GM21825 (cell line): ENCODE measurements at regions not wholly inside any gene's neighbourhood (a gene's known extent, or its start where the extent isn't known, plus 50 kb on each side); places are given as distances from the start of the nearest gene placed in this dataset.
"Not testable (repeated sequence)": the region's sequence is repeated elsewhere in the genome, so short reads cannot be mapped to it uniquely, and the experiment has no call there.

Experiments
- ATAC-seq: cut with Tn5 transposase; IDR thresholded peaks from one replicate; pipeline ENCODE4 v1.9.1; 2021; ENCODE audit warnings: mild to moderate bottlenecking, moderate library complexity; ENCODE audit not compliant: unreplicated experiment

DNA sequence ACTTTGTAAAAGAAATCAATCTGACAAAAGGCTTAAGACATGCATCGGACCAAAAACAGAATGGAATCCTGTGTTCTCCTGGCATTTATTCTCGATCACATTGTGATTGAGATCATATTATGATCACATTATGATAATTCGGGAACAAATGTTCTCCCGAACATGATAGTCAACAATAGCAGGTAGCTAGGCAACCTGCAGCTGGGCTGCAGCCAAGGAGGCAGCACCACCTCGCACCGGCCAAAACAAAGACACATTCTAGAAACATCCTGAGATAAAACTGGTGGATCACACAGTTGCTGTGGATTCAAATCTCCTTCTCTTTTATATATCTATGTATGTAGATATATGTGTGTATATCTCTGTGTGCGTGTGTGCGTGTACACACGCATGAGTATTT is 480.6 kb upstream of the CYLC2 start:
- ATAC-seq: no peak

- no peak for ATAC-seq
Observed at GRCh38 chr9:102507044-102507687, 488.0 kb upstream of the CYLC2 start.

DNA sequence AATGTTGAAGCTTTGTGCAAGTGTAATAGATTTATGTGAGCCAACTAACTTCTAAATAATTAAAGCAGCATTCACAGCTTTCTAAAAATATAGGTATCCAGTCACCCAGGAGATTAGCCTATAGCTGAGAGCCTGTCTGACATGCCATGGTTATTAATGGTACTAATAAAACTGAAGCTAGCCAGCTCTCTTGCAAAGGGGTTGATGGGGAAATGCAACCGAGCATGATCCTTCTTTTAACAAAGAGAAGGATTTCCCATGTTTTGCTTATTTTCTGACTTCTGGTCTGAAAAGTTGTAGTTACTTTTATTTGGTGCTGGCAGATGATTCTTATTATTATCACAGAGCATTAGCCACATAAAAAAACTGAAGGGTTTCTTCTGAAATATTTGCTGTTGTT is 488.7 kb upstream of the CYLC2 start:
- no peak for ATAC-seq

- ATAC-seq: no peak
Observed at GRCh38 chr9:102499468-102499867, 495.7 kb upstream of the CYLC2 start.

DNA sequence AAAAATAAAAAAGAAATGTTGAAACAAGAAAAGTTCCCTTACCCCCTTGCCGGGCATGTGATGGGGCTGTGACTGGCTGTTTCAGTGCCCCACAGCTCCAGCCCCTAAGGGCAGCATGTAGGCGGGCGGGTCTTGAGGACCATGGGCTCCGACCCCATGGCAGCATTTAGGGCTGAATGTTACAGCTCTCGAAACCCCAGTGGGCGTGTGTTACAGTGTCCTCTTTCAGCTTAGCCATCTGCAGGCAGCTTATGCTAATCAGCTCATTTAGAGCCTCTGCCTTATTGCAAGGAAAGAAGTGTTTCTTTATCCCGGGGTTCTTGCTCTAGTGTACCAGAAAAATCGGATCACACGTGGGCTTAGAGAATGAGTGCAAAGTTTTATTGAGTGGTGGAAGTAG is 497.4 kb upstream of the CYLC2 start:
- no peak for ATAC-seq

DNA sequence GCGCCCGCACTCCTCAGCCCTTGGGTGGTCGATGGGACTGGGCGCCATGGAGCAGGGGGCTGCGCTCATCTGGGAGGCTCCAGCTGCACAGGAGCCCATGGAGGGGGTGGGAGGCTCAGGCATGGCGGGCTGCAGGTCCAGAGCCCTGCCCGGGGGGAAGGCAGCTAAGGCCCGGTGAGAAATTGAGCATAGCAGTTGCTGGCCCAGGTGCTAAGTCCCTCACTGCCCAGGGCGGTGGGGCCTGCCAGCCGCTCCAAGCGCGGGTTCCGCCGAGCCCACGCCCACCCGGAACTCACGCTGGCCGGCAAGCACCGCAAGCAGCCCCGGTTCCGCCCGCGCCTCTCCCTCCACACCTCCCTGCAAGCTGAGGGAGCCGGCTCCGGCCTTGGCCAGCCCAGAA is 508.2 kb upstream of the CYLC2 start:
- not testable (repeated sequence) for ATAC-seq

GRCh38 chr9:102483651-102484050 is 511.5 kb upstream of the CYLC2 start:
- ATAC-seq: no peak

DNA sequence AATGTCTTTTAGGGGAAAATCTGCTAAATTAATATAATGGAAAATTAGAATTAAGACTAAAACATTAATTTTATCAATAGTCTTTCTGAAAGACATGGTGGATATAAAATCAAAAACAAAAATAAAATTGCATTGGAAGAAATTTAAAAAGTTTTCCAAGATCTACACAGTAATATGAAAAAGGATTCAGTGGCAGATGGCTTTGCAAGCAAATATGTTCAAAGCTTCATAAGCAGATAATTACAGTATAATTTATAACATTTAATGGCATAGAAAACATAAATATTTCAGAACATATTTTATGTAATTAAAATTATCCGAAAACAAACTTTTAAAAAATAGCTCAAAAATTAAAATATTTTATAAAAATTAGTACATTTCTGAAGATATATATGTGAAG is 512.4 kb upstream of the CYLC2 start:
- no peak for ATAC-seq

DNA sequence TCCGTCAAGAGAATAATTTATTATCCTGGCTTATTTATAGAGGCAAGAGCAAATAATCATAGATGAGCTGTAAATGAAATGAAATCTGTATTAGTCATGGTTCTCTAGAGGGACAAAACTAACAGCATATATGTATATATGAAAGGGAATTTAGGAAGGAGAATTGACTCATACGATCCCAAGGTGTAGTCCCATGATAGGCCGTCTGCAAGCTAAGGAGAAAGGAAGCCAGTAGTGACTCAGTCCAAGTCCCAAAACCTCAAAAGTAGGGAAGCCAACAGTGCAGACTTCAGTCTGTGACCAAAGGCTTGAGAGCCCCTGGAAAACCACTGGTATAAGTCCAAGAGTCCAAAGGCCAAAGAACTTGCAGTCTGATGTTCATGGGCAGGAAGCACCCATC is 515.9 kb upstream of the CYLC2 start:
- no peak for ATAC-seq

DNA sequence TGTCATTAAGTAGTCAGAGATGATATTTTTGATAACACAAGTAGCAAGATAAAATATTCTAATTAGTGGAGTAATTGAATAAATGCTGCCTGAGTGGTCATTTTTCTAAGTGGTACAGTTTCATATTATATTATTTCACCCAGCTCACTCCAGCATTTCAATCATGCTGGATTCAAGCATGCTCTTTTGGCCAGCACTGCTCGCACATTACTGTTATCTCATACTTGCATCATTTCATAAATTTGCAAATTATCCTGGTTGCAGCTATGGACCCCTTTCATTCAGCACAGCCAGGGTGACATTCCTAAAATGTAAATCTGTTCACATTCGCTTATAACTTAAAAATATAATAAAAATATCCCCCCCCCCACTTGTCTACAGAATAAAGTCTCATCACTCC is 520.8 kb upstream of the CYLC2 start:
- ATAC-seq: no peak

GRCh38 chr9:102469430-102469829 is 525.7 kb upstream of the CYLC2 start:
- ATAC-seq: not testable (repeated sequence)

DNA sequence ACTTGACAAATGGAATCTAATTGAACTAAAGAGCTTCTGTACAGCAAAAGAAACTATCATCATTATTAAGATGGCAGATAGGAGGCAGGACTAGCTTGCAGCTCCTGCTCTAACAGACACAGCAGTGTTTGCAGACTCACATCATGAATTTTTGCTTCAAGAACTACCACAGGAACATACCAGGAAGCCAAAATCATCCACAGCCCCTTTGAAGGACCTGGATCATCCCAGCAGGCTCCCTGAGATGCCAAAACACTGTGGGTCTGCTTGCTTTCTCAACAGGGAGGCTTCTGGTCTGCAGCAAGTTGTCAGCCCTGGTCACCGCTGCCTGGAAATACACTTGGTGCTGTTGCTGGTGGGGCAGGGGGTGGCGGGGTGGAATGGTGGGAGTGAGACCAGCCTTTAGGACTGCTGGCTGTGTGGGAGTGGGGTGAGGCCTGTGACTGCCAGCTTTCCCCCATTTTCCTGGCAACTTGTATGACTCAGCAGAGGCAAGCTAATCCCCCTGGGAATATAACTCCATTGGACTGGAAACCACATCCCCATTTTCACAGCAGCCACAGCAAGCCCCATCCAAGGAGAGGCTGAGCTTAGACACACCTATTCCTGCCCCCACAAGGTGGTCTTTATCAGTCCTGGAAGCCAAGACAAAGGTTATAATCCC is 533.8 kb upstream of the CYLC2 start:
- no peak for ATAC-seq

GRCh38 chr9:102459828-102460227 is 535.3 kb upstream of the CYLC2 start:
- no peak for ATAC-seq

DNA sequence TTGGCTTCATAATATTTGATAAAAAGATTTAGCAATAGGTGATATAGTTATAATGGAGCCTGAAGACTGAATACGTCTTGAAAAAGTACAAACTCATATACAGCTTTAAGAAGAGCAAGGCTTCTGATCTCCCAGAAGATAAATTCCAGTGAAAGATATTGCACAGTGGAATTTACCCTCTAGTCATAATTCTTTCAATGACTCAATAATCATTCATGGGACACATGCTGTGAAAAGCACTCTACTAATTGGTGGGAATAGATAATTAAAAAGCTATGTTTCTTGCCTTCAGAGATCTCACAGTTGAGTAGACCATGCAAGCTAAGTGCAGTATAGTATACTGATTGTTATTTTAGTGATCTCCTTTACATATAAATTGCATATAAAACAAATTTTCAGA is 538.6 kb upstream of the CYLC2 start:
- ATAC-seq: no peak

- ATAC-seq: no peak
Observed at GRCh38 chr9:102445906-102446305, 549.2 kb upstream of the CYLC2 start.

- ATAC-seq: no peak
Observed at GRCh38 chr9:102445181-102445747, 549.9 kb upstream of the CYLC2 start.

DNA sequence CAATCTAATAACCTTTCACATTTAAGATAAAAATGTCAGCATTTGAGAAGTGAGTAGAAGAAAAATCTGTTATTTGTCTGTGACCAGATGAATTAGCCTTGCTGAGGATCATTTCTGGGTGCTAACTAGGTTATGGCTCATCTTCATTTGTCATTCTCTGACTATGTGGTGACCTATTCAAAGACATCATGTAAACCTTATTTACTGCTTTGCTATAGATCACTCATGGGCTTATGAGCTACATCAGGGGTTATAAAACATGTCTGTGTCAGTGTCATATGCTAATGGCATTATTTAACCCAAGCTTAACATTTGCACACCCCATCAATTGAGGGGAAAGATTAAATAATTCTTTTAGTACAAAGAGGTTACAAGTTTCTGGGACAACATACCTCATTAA is 555.5 kb upstream of the CYLC2 start:
- ATAC-seq: no peak

GRCh38 chr9:102436599-102436998 is 558.5 kb upstream of the CYLC2 start:
- not testable (repeated sequence) for ATAC-seq

DNA sequence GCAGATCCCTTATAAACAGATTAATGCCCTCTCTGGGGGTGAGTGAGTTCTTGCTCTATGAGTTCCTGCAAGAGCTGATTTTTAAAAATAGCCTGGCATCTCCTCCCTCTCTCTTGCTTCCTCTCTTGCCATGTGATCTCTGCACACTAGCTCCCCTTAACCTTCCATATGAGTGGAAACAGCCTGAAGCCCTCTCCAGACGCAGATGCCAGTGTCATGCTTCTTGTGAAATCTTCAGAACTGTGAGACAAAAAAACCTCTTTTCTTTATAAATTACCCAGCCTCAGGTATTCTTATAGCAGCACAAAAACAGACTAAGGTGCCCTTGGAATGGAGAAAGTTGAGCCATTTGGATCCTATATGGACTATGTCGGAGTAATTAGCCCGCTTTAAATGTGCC is 559.7 kb upstream of the CYLC2 start:
- no peak for ATAC-seq

DNA sequence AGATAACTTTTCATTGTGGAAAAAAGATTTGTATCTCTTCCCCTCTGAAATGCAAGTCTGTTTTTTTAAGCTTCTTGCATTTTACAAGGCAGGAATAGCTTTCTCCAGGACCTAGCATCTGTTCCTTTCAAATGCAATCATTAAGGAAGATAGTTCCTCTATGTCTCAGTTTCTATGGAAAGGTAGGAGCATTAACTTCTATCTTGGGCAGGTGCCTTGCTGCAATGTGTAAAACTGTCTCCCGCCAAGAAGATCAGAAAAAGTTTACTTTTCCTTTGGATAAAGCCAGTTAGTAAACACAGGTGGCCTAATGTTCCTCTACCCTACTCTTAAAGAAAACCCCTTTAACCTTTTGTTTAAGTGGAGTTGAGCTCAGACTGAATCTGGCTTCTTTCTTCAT is 560.6 kb upstream of the CYLC2 start:
- no peak for ATAC-seq

- ATAC-seq: no peak
Observed at GRCh38 chr9:102428305-102428704, 566.8 kb upstream of the CYLC2 start.

DNA sequence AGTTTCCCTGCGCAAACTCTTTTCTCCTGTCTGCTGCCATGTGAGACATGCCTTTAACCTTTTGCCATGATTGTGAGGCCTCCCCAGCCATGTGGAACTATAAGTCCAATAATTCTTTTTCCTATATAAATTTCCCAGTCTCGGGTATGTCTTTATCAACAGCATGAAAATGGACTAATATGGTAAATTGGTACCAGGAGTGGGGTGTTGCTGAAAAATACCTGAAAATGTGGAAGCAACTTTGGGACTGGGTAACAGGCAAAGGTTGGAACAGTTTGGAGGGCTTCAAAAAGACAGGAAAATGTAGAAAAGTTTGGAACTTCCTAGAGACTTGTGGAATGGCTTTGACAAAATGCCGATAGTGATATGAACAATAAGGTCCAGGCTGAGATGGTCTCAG is 578.9 kb upstream of the CYLC2 start:
- not testable (repeated sequence) for ATAC-seq
